MM.1S (cell line): ENCODE measurements at regions not wholly inside any gene's neighbourhood (a gene's known extent, or its start where the extent isn't known, plus 50 kb on each side); places are given as distances from the start of the nearest gene placed in this dataset.

Experiments
- CTCF ChIP-seq: fragments of 300-600 bp; sonication (generic); IDR thresholded peaks from 2 replicates; pipeline ENCODE4 v1.5.1; 2016; ENCODE audit warnings: antibody characterized with exemption, low read length, mixed read lengths
- EZH2 ChIP-seq: fragments of 300-600 bp; sonication (generic); optimal IDR thresholded peaks from 2 replicates; pipeline ENCODE3; 2017; ENCODE audit warnings: low read depth, mild to moderate bottlenecking, antibody characterized with exemption, low read length, mixed read lengths

- TF ChIP-seq EZH2, result no peak
- TF ChIP-seq CTCF, result no peak
These were observed 151.8 kb upstream of the KCTD1 start for GRCh38 chr18:26700201-26700600.
